HUES64 (cell line): ENCODE measurements at regions not wholly inside any gene's neighbourhood (a gene's known extent, or its start where the extent isn't known, plus 50 kb on each side); places are given as distances from the start of the nearest gene placed in this dataset.

ENCODE experiments used
- H3K27ac ChIP-seq: 2 replicates; pipeline ENCODE4 v1.7.0; 2013; ENCODE audit warnings: low read depth, low read length, inconsistent platforms
- H3K27me3 ChIP-seq: 2 replicates; pipeline ENCODE4 v1.6.1; 2013; ENCODE audit warnings: mild to moderate bottlenecking, low read length; ENCODE audit not compliant: insufficient read depth
- H3K36me3 ChIP-seq: 2 replicates; pipeline ENCODE4 v1.6.1; 2013; ENCODE audit warnings: mild to moderate bottlenecking, low read length; ENCODE audit not compliant: insufficient read depth
- H3K4me1 ChIP-seq: 2 replicates; pipeline ENCODE4 v1.6.1; 2013; ENCODE audit warnings: mild to moderate bottlenecking, low read length, moderate library complexity; ENCODE audit not compliant: insufficient read depth
- H3K4me3 ChIP-seq: 2 replicates; pipeline ENCODE4 v1.5.1; 2013; ENCODE audit warnings: mild to moderate bottlenecking, low read length, moderate library complexity
- H3K9ac ChIP-seq: 2 replicates; pipeline ENCODE4 v1.6.1; 2013; ENCODE audit warnings: mild to moderate bottlenecking, low read depth, low read length
- H3K9me3 ChIP-seq: 2 replicates; pipeline ENCODE4 v1.6.1; 2013; ENCODE audit warnings: low read depth, low read length; ENCODE audit not compliant: insufficient read depth
- WGBS: fragments of 150-250, 120-280 bp; methylation state at CpG from one replicate; pipeline ENCODE4 v1.1.7; 2013; ENCODE audit warnings: missing lambda C conversion rate; 5-methylcytosine and 5-hydroxymethylcytosine counted together

DNA sequence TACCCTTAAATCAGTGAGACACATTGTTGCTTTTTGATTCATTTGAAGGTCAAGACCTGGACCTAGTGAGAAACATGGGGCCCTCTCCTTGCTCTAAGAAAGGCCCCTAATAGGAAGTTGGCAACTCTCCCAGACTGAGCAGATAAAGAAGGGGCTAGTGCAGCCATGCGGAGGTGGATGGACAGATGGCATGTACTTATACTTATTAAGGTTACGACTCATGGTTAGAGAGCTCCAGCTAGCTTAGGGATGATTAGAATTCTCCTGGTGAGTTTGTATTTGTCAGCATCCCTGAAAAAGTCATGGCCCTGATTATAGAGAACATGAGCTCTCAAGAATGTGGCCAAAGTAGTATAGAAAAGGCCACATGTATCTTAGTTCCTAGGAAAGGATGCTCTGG is 112.1 kb upstream of the BDNF start:
- no peak overlapping the region for H3K27ac ChIP-seq
- H3K36me3 ChIP-seq = no peaks in the 10 kb centered on the region
- H3K9me3 ChIP-seq = no peaks in the 10 kb centered on the region
- H3K4me3 ChIP-seq = no peak overlapping the region
- no peaks in the 10 kb centered on the region for H3K27me3 ChIP-seq
- no peak overlapping the region for H3K9ac ChIP-seq
- WGBS = 96% methylated on average over 2 of the region's 2 CpGs
- no peaks in the 10 kb centered on the region for H3K4me1 ChIP-seq

DNA sequence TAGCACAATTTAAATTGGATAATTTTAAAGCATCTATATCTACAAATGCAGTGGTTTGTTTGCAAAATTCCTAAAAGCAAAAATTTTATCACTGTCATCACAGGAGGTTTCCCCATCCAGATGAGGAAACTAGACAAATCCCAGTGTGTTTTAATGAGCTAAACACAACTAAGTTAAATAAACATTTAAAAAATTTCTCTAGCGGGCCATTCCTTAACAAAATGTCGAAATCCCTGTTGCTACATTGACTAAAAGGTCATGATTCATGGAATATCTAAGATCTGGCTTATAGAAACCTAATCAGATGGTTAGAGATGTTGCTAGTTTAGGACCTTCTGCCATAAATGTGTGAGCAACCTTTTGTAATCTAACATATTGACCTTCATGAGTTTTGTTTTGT is 107.3 kb upstream of the BDNF start:
- Histone ChIP-seq H3K4me3 (no peak overlapping the region), H3K9me3 (no peaks in the 10 kb centered on the region), H3K36me3 (no peaks in the 10 kb centered on the region), H3K9ac (no peak overlapping the region), H3K4me1 (no peaks in the 10 kb centered on the region), H3K27me3 (no peaks in the 10 kb centered on the region), H3K27ac (no peak overlapping the region)
- WGBS = 95% methylated on average over 2 of the region's 2 CpGs

DNA sequence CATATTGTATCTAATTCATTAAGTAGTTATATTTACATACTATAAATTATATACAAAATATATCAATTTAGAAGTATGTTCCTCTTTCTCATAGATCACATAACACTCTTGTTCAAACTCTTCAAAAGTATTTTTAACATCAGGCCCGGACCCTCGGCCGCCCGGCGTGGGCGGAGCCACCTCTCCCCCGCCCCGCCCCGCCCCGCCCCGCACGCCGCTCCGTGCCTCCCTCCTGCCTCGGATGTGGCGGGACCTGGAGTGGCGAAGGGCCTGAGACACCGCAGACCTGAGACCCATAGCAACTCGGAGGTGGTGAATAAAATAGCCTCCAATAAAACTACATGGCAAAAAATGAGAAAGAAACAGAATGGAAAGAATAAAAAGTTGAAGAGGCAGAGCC is 105.9 kb upstream of the BDNF start:
- Histone ChIP-seq H3K9ac (no peak overlapping the region), H3K27me3 (peaks cover 8% of the 10 kb centered on the region; the same call in 1 of the 2 replicates), H3K36me3 (no peaks in the 10 kb centered on the region), H3K27ac (no peak overlapping the region), H3K4me1 (peaks cover 5% of the 10 kb centered on the region; the same call in 1 of the 2 replicates), H3K9me3 (no peaks in the 10 kb centered on the region), H3K4me3 (no peak overlapping the region)
- 64% methylated on average over 19 of the region's 19 CpGs for WGBS

DNA sequence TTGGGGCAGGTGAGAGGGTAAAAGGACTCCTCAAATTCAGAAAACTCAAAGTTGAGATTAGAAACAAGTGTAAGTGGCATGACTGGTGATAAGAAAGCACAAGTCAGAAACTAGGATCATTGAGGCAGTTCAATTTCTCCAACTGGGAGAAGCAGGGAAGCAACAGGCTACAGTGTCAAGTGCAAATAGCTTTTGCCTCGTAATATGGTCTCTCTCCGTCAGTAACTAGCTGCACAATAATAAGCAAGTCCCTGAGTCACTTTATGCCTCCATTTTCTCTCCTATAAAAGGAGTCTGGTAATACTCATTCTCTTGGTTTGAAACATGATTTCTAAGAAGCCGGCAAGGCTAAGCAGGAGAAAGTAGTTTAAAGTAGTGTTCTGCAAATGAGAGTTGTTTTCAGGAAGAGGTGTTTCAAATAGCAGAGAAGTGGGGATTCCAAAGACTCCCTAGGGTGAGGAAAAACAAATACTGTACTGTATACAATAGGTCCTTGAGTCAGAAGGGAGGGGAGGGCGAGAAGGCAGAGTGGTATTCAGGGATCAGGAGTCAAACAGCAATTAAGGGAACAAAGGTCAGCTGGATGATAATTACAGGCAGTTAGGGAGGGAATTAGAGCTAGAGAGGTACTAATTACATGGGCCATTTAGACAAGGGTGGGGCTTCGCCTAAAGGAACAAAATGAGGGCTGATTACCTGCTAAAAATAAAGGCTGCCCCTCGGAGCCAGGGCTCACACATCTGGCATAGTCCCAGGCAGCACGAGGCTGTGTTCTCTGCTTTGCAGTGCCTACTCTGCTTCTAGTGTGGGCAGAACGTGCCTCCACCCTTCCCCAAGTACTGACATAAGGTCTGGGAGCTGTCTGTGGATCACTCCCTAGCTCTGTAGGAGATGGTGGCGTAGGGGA is 96.0 kb upstream of the BDNF start:
- Histone ChIP-seq H3K27me3 (peaks cover 86% of the 10 kb centered on the region), H3K9me3 (0 out of 2 replicates have a peak, but pooled peaks cover 3% of the 10 kb centered on the region), H3K27ac (no peak overlapping the region), H3K4me1 (peaks cover 23% of the 10 kb centered on the region), H3K9ac (no peak overlapping the region), H3K4me3 (peak overlapping the region; percentile 7; the same call in 1 of the 2 replicates), H3K36me3 (no peaks in the 10 kb centered on the region)
- WGBS = 5% methylated on average over 8 of the region's 9 CpGs

DNA sequence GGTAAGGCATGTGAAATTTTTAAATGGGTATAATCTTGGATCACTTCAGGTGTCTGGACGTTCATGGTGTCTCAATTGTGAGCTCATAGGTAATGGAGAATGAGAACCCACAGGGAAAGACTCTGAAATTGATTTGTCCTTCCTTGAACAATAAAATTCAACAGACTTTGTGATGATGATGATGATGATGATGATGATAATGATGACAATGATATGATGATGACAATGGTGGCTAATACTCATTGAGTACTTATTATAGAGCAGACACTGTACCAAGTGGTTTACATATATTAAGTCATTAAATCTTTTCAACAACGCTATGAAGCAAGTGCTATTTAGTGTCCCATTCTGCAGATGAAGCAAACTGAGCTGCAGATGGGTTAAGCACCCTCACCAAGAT is 86.6 kb upstream of the BDNF start:
- peaks cover 20% of the 10 kb centered on the region; the same call in 1 of the 2 replicates for H3K27me3 ChIP-seq
- H3K9ac ChIP-seq = no peak overlapping the region
- no peaks in the 10 kb centered on the region for H3K9me3 ChIP-seq
- no peaks in the 10 kb centered on the region for H3K36me3 ChIP-seq
- no peaks in the 10 kb centered on the region for H3K4me1 ChIP-seq
- H3K27ac ChIP-seq = no peak overlapping the region
- WGBS = 75% methylated on average over 2 of the region's 2 CpGs
- no peak overlapping the region for H3K4me3 ChIP-seq

DNA sequence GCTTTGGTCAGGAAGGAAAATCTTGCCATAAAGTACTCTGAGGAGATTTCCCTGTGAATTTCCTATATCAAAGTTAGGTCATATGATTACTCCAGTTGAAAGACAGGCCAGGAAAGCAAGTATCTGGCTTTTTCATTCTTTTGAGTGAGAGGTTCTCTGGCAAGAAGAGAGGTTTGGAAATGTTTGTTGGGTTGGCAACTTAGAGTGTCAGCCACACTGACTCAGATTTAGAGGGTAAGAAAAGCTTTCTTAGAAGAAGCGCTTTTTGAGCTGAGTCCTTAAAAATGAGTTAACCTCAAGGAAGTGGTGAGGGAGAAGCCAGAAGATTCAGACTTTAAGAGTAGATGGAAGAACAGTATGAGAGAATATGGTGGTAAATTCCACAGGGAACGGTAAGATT is 86.1 kb upstream of the BDNF start:
- no peak overlapping the region for H3K4me3 ChIP-seq
- WGBS = 95% methylated on average over 2 of the region's 2 CpGs
- no peak overlapping the region for H3K9ac ChIP-seq
- H3K27me3 ChIP-seq = peaks cover 19% of the 10 kb centered on the region; the same call in 1 of the 2 replicates
- no peak overlapping the region for H3K27ac ChIP-seq
- H3K36me3 ChIP-seq = no peaks in the 10 kb centered on the region
- no peaks in the 10 kb centered on the region for H3K4me1 ChIP-seq
- H3K9me3 ChIP-seq = no peaks in the 10 kb centered on the region

DNA sequence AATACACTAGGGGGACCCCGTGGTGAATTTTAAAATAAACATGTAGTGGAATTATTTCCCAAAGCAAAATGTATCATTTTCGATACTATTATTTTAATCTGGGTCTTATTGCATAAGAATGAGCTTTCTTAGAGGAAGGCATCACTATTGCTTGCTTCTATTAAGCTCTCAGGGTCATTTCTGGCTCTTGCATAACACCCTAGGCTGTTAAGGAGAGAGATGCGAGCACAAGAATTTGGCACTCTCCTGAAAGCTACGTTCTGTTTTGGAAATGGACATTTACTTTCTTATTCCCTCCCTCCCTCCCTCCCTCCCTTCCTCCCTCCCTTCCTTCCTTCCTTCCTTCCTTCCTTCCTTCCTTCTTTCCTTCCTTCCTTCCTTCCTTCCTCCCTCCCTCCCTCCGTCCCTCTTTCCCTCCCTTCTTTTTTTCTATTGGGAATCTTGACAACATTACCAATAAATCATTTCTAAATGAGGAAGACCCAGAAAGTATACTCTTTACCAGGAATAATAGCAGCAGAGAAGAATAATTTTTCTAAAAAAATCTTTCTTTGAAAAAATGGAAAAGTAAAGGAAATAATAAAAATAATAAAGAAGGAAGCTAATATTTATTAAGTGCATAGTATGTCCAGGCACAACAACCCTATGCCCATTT is 83.6 kb upstream of the BDNF start:
- Histone ChIP-seq H3K4me1 (no peaks in the 10 kb centered on the region), H3K9ac (no peak overlapping the region), H3K27me3 (peaks cover 10% of the 10 kb centered on the region; the same call in 1 of the 2 replicates), H3K36me3 (no peaks in the 10 kb centered on the region), H3K4me3 (no peak overlapping the region), H3K9me3 (no peaks in the 10 kb centered on the region), H3K27ac (no peak overlapping the region)
- 68% methylated on average over 2 of the region's 5 CpGs for WGBS

DNA sequence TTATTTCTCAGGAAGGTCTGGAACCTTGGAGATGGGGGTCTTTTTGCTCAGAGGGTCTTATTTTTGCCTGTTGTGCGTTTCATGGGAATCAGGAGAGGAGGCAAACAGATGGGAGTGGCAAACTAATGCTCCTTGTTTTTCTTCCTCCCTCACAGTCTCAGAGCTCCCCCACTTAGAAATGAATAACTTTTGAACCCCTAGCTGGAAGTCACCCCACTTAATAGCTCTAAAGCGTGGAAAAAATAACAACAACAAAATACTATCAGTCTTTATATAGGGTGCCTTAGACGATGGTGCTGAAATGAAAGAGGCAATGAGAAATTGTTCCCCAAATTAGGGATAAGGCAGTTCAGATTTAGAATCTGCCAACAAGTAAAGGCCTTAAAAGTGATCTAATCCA is 76.8 kb upstream of the BDNF start:
- 100% methylated on average over 3 of the region's 3 CpGs for WGBS
- Histone ChIP-seq H3K4me1 (no peaks in the 10 kb centered on the region), H3K27ac (no peak overlapping the region), H3K9ac (no peak overlapping the region), H3K36me3 (no peaks in the 10 kb centered on the region), H3K27me3 (peaks cover 4% of the 10 kb centered on the region; the same call in 1 of the 2 replicates), H3K4me3 (no peak overlapping the region), H3K9me3 (no peaks in the 10 kb centered on the region)

DNA sequence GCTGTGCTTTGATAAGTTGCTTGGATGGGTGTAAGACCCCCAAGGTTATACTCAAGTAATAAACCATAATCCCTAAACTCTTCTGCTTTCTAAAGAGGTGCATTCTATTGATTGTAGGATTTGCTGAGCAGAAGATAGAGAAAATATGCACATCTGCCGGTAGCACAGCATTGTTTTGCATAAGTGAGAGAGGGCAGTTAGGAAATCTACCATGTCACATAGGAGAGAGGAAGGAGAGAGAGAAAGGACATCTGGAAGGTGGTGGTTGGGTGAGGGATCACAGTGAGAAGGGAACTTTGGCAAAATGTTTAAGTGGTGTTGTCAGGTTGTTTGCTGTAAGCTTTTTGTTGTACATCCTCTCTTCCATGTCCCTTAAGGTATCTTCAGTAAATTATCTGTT is 73.6 kb upstream of the BDNF start:
- WGBS = 68% methylated on average over 1 of the region's 1 CpG
- Histone ChIP-seq H3K27ac (no peak overlapping the region), H3K27me3 (no peaks in the 10 kb centered on the region), H3K4me3 (no peak overlapping the region), H3K9ac (no peak overlapping the region), H3K4me1 (no peaks in the 10 kb centered on the region), H3K36me3 (no peaks in the 10 kb centered on the region), H3K9me3 (no peaks in the 10 kb centered on the region)

DNA sequence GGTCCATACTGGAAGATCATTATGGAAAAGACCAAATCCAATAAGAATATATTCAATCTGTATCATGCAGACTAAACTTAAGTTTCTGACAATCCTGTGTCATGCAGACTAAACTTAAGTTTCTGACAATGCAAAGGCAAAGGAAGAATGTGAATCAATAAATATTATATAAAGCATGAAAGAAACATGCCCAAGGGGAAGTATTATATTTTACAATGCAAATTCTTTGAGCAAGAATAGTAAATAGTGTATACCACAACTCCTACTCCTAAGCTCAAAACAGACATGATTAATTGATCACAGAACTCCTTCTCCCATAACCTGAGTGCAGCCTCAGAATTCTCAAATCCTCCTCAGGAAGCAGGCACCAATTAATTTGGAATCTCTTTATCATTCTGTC is 71.3 kb upstream of the BDNF start:
- H3K27me3 ChIP-seq = no peaks in the 10 kb centered on the region
- H3K27ac ChIP-seq = no peak overlapping the region

DNA sequence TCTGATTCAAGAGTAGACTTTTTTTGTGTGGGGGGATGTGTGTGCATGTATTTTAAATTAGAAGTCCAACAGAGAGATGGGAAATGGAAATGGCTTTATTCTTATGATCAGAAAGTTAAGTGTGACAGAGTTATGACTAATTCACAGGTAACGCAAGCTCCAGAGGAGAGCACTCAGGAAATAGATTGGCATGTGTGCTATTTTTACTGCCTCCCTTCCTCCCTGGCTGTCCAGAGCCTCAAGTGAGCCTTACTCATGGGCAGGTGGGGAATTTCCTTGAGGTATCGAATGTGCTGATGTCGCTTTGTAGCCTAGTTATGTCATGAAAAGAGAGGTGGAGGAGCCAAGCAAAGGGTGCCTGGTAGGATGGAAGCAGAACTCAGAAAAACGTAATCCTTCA is 70.3 kb upstream of the BDNF start:
- Histone ChIP-seq H3K9ac (no peak overlapping the region), H3K4me1 (no peaks in the 10 kb centered on the region), H3K27me3 (no peaks in the 10 kb centered on the region), H3K27ac (no peak overlapping the region), H3K4me3 (no peak overlapping the region), H3K36me3 (no peaks in the 10 kb centered on the region), H3K9me3 (no peaks in the 10 kb centered on the region)
- WGBS = 93% methylated on average over 4 of the region's 4 CpGs

More for the DNA sequence above, 71.3 kb upstream of the BDNF start:
- no peaks in the 10 kb centered on the region for H3K36me3 ChIP-seq
- no peaks in the 10 kb centered on the region for H3K9me3 ChIP-seq
- H3K4me3 ChIP-seq = no peak overlapping the region
- H3K9ac ChIP-seq = no peak overlapping the region
- H3K4me1 ChIP-seq = no peaks in the 10 kb centered on the region
